Spleen (tissue), 7 donors: ENCODE measurements at regions not wholly inside any gene's neighbourhood (a gene's known extent, or its start where the extent isn't known, plus 50 kb on each side); places are given as distances from the start of the nearest gene placed in this dataset.

Experiments used
- CTCF ChIP-seq, 11 experiments: fragments of 200-600 bp in 7 of 11; fragments of 450-650 bp in 4 of 11; sonication (generic) in 4 of 11; IDR thresholded peaks in 8 of 11; conservative IDR thresholded peaks in 3 of 11; 1 replicate in 7 of 11; 2 replicates in 4 of 11; pipeline versions ENCODE4 v1.4.0 to v1.8.0; 2016 to 2021; ENCODE audit warnings: antibody characterized with exemption in 11 of 11, inconsistent platforms in 4 of 11, mild to moderate bottlenecking in 1 of 11
- POLR2A ChIP-seq, 3 donors: fragments of 450-650 bp; IDR thresholded peaks; one replicate each; pipeline ENCODE4 v1.5.1; 2017; ENCODE audit warnings: antibody characterized with exemption in 3 of 3, mild to moderate bottlenecking in 1 of 3
- donor health status: DM: no; HTN: no; CAD: no; lungs with moderate emphysema.
- donor health status: DM: no; HTN: no; CAD: no.
- donor health status: DM: no; HTN: no; CAD: no.

GRCh38 chr21:15524855-15525254 lies 204.9 kb upstream of the USP25 start:
- TF ChIP-seq CTCF (IDR thresholded peaks at IDR 0.05 in 8 of 11, conservative IDR thresholded peaks at IDR 0.05 in 3 of 11) (no peak), POLR2A (IDR thresholded peaks at IDR 0.05) (no peak)
